NCI-H446 treated with DMSO at 0.1 percent for 48 hours (cell line): ENCODE measurements at regions not wholly inside any gene's neighbourhood (a gene's known extent, or its start where the extent isn't known, plus 50 kb on each side); places are given as distances from the start of the nearest gene placed in this dataset.

Source experiments
- DNase-seq: peaks from one replicate; lab custom pipeline; 2025; lab: John Stamatoyannopoulos, UW

DNA sequence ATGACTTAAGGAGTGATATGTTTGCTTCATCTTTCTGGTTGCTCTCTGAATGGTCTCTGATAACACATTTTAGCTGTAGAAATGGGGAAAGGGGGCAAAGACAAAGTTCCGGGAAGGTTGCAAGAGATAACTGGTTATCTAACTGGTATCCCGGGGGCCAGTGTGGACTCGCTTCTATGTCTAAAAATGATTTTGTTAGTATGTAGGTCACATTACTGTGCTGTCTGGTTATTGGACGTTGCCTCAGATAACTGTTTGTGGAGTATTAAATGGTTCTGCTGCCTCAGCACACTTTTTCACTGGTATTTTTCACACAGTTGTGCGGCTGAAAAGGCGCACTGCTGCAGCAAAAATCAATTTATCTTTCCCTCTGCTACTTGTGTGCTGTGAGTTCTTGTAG is 63.0 kb upstream of the ZNF536 start:
- DNase-seq = no peak

DNA sequence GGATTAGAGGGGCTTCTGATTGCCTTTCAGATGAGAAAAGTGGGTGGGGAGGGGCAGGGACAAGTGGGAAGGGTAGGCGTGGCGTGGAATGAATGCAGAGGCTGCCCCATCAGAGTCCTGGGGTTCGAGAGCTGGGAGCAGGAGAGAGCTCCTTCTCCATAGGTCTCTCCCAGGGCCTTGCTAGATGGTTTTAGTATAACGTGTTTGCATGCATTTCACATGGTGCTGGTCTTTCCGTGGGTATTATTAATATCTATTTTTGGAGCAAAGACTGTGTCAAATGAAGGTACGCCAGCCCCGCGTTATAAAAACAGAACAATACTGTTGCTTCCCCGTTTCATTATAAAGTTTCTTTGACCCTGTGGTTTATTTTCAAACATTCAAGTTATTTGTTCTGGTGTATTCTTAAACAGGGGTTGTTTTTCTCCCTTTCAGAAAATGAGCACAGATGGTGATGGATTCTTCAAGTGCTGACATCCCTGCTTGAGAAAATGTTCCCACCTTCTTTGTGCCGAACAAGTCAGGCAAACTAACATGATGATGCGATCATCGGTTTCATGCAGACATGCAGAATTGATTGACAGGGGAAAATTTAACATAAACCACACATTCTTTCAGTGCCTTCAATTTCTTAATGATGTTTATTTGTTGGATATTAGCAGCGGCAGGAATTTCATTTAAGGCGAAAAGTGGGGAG is 62.1 kb upstream of the ZNF536 start:
- DNase-seq = peak; percentile 64

DNA sequence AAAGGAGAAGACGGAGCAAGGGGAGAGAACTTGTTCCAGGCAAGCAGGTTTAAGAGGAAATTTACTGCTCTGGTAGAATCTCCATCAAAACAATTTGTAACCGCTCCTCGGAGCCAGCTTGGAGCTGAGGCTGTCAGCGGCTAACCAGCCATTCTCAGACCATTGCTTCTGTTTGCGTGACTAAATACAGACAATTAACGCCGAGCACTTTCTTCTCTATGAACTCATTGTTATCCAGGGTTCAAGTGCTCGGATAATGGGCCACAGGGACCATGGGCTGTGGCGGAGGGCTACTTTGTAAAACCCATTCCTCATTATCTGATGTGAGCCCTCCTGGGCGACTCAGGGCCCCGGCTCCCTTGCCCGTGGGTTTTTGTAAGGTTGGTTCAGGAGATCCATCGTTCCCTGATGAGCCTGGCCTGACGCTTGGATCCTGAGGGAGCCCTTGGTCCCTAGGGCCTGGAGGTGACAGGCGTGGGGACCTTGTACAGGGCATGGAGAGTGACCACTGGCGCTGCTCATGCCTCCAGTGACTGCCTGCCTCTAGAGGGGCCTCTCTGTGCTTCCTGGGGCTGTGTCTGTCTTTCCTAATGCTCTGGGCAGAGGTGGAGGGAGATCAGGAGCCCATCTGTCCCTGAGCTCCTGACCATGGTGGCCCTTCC is 61.5 kb upstream of the ZNF536 start:
- DNase-seq = no peak

DNA sequence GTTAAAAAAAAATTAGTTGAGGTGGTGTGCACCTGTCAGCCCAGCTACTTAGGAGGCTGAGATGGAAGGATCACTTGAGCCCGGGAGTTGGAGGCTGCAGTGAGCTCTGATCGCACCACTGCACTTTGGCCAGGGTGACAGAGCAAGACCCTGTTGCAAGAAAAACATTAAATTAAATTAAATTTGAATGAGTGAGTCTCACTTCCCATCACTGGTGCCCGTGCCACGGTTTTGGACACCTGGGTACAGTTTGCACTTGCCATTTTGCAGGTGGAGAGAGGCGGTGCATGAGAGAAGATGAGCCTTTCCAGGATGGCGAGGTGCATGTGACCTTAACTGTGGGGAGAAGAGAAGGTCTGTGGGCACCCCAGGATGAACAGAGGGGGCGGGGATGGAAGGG is 60.3 kb upstream of the ZNF536 start:
- no peak for DNase-seq

DNA sequence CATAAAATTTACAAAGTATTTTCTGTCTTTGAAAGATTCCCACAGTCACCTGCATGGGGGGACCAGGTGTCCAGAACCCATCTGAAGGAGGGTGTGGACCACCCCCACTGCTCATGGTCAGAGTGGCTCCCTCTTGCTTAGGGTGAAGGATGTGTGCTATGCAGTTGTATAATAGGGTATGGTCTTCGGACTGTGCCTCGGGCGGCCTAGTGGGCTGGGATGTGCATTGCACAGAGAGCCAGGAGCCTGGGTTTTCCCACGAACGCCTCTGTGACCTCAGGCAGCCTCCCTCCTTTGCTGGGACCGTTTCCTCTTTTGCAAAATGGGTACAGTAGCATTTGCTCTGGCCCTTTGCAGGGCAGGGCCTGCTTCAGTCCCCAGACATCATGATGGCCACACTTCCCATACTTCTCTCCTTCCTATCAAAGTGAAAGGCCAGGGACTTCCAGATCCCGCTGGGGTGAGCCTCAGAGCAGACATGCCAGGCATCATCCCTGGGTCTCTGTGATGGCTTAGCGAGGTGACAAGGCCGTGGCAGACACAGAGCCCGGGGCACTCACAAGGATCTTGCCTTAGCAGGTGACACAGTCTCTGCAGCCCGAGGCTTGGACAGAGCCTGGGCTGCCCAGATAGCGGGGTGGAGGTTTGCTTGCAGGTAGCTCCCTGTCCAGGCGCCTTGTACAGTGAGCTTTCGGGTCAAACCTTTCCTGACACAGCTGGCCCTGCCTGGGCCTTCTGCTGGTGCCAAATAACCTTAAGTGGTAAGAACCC is 59.4 kb upstream of the ZNF536 start:
- DNase-seq = no peak

DNA sequence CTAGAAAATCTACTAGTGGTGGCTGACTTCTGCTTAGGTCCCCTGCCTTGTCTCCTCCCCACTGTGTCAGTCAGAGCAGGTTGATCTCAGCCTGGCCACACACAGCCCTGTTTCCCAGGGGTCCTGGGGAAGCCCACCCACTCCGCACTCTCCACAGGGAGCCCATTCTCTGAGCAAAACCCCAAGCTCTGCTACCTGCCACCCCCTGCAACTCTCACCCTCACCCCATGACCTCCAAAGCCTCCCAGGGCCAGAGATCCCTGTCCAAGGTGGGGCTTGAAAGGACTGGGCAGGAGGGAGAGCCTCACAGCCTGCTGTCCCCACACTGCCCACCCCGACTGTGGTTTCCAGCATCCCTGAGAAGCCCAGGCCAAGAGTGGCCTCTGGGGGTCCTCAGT is 58.8 kb upstream of the ZNF536 start:
- no peak for DNase-seq

DNA sequence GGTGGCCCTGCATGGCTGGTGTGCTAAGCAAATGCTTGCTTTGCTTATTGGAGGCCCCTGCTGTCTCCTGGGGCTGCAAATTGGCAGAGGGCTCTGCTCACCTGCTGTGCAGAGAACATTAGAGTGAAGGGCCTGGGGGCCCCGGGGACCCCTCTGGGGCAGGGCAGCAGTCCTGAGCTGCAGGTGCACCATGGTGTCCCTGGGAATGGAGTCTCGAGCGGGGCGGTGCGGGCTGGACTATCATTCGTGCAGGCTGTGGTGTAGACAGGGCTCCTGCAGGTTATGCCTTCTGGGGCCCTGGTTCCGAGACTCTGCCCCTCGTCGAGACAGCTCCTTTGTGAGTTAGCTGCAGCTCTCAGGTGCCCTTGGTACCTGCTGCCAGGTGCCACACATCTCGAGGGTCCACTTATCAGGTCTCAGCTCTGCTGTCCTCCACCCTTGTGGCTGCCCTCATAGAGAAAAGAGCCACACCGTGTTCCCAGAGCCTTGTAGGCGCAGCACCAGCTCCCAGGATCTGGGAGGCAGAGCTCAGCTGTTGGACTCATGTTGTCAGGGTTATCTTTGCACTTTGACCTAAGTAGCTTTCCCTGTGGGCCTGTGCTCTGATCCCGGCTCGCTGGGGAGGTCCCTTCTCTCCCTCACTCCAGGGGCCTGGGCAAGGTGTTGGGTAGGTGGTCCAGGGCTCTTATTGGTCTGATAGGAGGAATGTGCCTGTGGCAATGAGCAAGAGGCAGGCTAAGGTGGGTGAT is 58.0 kb upstream of the ZNF536 start:
- DNase-seq = no peak

DNA sequence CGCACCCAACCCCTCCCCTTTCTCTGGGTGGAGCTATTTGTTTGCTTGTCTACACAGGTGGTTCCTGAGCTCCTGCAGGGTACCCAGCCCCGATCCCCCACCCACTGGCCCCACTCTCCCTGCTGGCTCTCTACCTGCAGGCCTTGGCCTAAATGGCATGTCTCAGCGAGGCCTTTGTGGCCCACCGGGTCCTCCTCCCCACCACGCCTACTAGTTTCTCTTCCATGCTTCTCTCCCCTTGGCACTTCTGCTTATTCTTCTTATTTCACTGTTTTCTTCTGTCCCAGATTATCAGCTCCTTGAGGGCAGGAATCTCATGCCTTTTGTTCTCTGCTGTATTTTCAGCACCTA is 57.4 kb upstream of the ZNF536 start:
- DNase-seq = no peak

DNA sequence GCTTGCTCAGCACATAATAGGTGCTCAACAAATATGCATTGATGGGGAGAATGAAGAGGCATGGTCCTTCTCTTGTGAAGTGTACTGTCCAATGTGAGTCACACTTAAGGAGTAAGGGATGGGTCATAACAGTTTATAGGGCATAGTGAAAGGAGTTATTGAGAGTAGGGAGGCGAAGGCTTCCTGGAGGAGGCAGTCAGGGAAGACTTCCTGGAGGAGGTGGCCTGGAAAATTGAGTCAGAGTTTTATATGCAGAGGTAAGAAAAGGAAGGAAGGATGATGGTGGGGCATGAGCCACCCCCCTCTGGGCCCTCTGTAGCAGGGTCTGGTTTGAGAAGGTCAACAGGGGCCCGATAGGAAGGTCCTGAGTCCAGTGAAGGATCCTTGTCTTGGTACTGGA is 57.0 kb upstream of the ZNF536 start:
- no peak for DNase-seq

DNA sequence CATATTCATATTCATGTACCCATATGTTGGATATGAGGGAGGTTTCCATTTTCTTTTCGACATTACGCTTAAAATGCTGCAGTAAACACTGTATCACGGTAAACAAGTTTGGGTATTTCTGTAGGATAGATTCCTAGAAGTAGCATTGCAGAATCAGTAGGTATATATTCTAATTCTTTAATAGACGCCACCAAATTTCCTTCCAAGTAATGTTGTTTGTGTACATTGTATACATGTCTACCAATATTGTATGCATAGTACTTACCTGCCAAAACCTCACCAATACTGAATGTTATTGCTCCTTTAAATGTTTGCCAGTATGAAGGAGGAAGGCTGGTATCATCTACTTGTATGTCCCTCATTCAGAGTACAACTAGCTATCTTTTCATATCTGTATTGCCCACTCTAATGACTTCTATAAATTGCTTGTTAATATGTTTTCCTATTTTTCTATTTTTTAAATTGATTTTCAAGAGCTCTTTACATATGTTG is 56.1 kb upstream of the ZNF536 start:
- DNase-seq = no peak

DNA sequence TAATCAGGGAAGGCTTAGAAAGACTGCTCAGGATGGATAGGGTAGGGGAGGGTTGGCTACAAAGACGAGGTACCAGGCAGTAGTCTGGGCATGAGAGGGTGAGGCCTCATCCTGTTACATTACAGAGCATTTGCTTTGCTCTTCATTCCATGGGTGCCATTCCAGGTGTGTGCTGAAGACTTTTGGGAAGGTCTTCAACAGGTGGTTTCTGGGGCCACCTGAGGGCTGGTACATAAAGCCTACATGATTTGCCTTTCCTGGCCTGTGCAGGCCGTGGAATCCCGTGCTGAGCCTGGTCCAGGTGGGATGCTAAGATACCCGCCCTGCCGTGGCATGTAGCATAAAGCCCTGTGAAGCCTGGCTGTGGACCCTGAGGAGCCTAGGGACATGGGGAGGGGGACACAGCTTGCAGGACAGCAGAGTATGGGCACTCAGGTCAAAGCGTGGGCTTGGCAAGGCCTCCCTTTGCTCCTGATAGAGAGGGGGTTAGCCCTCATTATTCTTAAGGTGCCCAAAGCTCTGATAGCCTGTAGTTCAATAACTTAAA is 55.6 kb upstream of the ZNF536 start:
- no peak for DNase-seq

DNA sequence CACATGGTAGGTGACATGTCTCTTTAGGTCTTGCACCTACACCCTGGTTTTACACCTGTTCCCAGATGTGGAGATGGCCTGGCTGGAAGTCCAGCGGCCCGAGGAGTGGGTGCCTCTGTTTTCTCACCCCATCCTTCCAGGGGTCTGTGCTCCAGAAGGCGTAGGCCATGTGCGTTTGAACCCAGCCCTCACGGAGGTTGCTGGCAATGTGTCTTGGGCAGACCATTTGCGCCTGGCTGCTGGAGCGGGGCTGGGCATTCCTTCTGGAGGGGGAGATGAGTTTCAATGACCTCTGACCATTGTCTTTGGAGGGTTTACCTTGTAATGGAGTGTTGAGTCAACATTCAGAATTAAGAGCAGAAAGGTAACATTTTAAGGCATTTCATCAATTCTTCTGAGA is 54.8 kb upstream of the ZNF536 start:
- no peak for DNase-seq

DNA sequence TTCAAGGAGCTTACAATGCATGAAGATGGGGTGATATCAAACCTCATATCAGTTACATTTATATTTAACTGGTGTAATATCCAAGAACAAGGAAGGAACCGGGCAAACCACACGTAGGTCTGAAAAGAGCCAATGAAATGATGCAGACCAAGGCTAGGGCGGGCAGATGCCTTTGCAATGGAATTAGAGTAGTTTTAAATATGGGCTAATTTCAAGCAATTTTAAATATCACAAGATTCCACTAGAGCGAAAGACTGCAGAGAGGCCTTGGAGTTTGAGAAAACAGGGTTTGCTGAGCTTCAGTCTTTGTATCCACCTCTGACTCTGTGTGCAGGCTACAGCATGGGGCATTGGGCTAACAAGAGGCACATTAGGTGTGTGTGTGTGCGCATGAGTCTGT is 53.9 kb upstream of the ZNF536 start:
- DNase-seq = no peak

DNA sequence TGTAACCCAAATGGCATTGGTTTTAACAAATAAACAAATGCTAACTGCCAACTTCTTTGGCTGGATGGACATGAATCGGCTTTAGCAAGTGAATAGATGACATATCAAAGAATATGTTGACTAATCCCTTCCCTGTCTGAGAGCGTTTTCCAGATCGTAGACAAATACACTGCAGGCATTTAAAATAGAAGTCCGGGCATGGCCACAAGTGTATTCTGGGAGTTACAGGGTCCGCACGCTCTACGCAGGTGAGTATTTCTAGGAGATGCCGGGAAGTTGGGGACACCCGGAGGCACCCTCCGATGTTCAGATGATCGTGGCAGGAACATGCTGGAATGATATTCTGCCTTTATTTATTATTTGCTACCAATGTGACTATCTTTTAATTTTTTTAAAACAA is 53.2 kb upstream of the ZNF536 start:
- no peak for DNase-seq

DNA sequence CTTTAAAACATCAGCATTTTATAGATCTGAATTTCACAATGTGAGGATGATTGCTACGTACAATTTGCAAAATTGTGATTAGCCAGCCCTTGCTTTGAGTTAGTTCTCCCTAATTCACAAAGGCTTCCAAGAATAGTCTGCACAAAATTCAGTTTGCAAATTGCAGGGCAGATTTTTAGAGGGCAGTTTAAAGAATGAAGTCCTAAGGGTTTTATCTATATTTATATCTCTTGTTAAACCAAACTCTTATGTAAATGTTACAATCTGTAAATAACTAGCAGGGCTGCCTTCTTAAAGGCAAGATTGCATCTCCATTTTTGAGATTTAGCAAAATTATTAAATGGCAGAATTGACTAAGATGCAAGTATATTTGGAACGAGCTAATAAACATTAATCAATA is 52.8 kb upstream of the ZNF536 start:
- no peak for DNase-seq

DNA sequence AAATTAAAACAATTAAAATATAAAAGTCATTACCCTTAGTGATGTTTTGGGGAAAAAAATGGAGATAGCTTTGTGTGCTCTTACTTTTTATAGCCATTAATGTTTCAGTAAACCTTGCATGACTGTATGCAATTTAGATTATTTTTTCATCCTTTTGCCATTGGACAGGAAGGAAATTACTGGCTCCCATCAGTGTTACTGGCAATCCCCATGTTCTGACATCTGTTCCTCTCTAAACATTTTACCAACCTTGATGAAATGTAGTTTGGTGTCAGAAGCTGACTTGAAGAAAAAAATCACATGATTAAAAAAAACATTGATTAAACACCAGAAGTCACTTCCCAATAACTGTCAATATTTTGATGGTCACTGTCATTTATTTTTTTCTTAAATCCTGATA is 52.3 kb upstream of the ZNF536 start:
- DNase-seq = no peak

DNA sequence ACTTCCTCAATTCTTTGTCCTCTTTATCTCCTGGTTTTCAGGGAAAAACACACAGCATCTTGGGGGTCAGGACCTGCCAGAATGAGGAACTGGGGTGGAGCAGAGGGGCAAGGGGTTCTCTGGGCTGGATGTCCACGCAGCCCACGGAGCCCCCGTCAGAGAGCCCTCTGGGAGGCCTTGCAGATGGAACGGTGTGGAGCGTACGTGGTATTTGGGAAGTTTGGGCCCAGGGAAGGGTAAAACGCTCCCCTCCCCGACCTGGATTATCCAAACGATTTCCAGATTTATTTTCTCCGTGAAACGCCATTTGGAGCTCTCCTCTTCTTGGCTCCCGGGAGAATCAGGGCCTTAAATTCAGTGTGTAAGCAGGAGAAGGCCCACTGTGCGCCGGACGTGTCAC is 51.7 kb upstream of the ZNF536 start:
- DNase-seq = no peak

DNA sequence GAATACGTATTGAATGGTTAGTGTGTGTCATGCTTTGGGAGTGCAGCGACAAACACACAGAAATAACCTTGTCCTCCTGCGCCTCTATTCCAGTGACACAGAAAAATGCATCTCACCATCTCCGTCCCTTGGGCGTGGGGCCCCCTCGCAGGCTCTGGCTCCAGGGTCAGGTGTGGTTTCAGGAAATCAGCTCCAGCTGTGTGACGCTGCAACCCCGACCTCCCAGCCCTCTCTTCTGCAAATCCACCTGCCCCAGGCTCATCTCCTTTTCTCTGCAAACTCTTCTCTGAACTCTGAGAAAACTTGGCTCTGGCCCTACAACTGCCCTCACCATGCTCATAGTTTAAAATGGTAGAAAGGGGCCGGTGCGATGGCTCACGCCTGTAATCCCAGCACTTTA is 51.3 kb upstream of the ZNF536 start:
- DNase-seq = no peak
